MCF 10A (cell line): ENCODE measurements at regions not wholly inside any gene's neighbourhood (a gene's known extent, or its start where the extent isn't known, plus 50 kb on each side); places are given as distances from the start of the nearest gene placed in this dataset.

Experiments
- BruUV-seq: library from RNA; stranded (reverse); fragments of 400-500 nt; replicated peaks from 2 replicates; lab custom pipeline; 2021; lab: Mats Ljungman, UMichigan
- CTCF ChIA-PET: fragments of 300-600 bp; sonication (Branson Sonifier 250); formaldehyde crosslinking; extraction: SDS; loops from one replicate; lab custom pipeline; 2021; ENCODE audit warnings: antibody characterized with exemption, inconsistent platforms; lab: Yijun Ruan, JAX
- POLR2A ChIA-PET: fragments of 300-600, 350-650 bp; sonication (Branson Sonifier 250); formaldehyde crosslinking; extraction: SDS; loops from one replicate; lab custom pipeline; 2020; ENCODE audit warnings: antibody characterized with exemption, inconsistent platforms; lab: Yijun Ruan, JAX
- DNase-seq: peaks from one replicate; pipeline ENCODE4 v3.0.0-alpha.2; 2018; ENCODE audit not compliant: unreplicated experiment
- H3K27ac Mint-ChIP-seq: one replicate; pipeline ENCODE4 v1.8.0; 2022; ENCODE audit warnings: mild to moderate bottlenecking, low read depth, mixed read lengths; ENCODE audit not compliant: unreplicated experiment
- H3K27me3 Mint-ChIP-seq: one replicate; pipeline ENCODE4 v1.8.0; 2022; ENCODE audit warnings: mixed read lengths; ENCODE audit not compliant: insufficient read depth, unreplicated experiment
- H3K36me3 Mint-ChIP-seq: one replicate; pipeline ENCODE4 v1.8.0; 2022; ENCODE audit warnings: mild to moderate bottlenecking, moderate library complexity, mixed read lengths; ENCODE audit not compliant: insufficient read depth, unreplicated experiment
- H3K4me1 Mint-ChIP-seq: one replicate; pipeline ENCODE4 v1.8.0; 2022; ENCODE audit warnings: mixed read lengths; ENCODE audit not compliant: insufficient read depth, unreplicated experiment
- H3K4me3 Mint-ChIP-seq: one replicate; pipeline ENCODE4 v1.8.0; 2022; ENCODE audit warnings: mild to moderate bottlenecking, moderate library complexity, mixed read lengths; ENCODE audit not compliant: unreplicated experiment
- H3K9me3 Mint-ChIP-seq: one replicate; pipeline ENCODE4 v1.8.0; 2022; ENCODE audit warnings: mixed read lengths; ENCODE audit not compliant: unreplicated experiment
- CTCF ChIP-seq: fragments of 200-600 bp; IDR thresholded peaks from one replicate; pipeline ENCODE4 v1.8.0; 2022; ENCODE audit warnings: antibody characterized with exemption, mild to moderate bottlenecking; ENCODE audit not compliant: unreplicated experiment
- intact Hi-C: fragments of 100-400 bp; cut with micrococcal nuclease; formaldehyde crosslinking; loops from 2 replicates; pipeline ENCODE4 v1.14.1; 2022

- Mint-ChIP-seq H3K27me3 (no peaks in the 10 kb centered on the region), H3K9me3 (no peaks in the 10 kb centered on the region), H3K4me3 (no peak overlapping the region), H3K4me1 (peaks cover 5% of the 10 kb centered on the region), H3K27ac (no peak overlapping the region), H3K36me3 (no peaks in the 10 kb centered on the region)
- ChIA-PET POLR2A (no interaction called here), CTCF (interaction anchor here (0.8 kb wide), 1 partner anchor 724 kb away, joined by 3 read pairs; no protein-coding TSS in a partner anchor)
- BruUV-seq = no TSS peak
- intact Hi-C loops = no loop called here
- no peak for TF ChIP-seq CTCF
- DNase-seq = no peak
These were observed 659.9 kb upstream of the LUZP2 start for GRCh38 chr11:23836981-23837380.

GRCh38 chr11:23840872-23841271, 656.0 kb upstream of the LUZP2 start:
- CTCF ChIA-PET = interaction anchor here (1.0 kb wide), 1 partner anchor 303 kb away, joined by 3 read pairs; no protein-coding TSS in a partner anchor
- intact Hi-C loops = no loop called here
- no TSS peak for BruUV-seq
- H3K36me3 Mint-ChIP-seq = no peaks in the 10 kb centered on the region
- H3K4me1 Mint-ChIP-seq = peaks cover 2% of the 10 kb centered on the region
- no peaks in the 10 kb centered on the region for H3K27me3 Mint-ChIP-seq
- H3K27ac Mint-ChIP-seq = no peak overlapping the region
- no peak for DNase-seq
- TF ChIP-seq CTCF = no peak
- POLR2A ChIA-PET = interaction anchor here (0.6 kb wide), 1 partner anchor 57 kb away, joined by 3 read pairs; no protein-coding TSS in a partner anchor
- H3K9me3 Mint-ChIP-seq = peaks cover 7% of the 10 kb centered on the region
- H3K4me3 Mint-ChIP-seq = no peak overlapping the region

GRCh38 chr11:23846902-23847422, 649.9 kb upstream of the LUZP2 start:
- BruUV-seq = no TSS peak
- POLR2A ChIA-PET = interaction anchor here (0.7 kb wide), 1 partner anchor 296 kb away, joined by 3 read pairs; no protein-coding TSS in a partner anchor
- CTCF ChIA-PET = interaction anchor here (0.6 kb wide), 1 partner anchor 32 kb away, joined by 3 read pairs; no protein-coding TSS in a partner anchor
- no peak for DNase-seq
- intact Hi-C loops = no loop called here
- no peaks in the 10 kb centered on the region for H3K36me3 Mint-ChIP-seq
- no peaks in the 10 kb centered on the region for H3K4me1 Mint-ChIP-seq
- H3K27ac Mint-ChIP-seq = no peak overlapping the region
- H3K4me3 Mint-ChIP-seq = no peak overlapping the region
- H3K27me3 Mint-ChIP-seq = no peaks in the 10 kb centered on the region
- no peak for TF ChIP-seq CTCF
- H3K9me3 Mint-ChIP-seq = peaks cover 7% of the 10 kb centered on the region

GRCh38 chr11:23851216-23851615, 645.6 kb upstream of the LUZP2 start:
- no peaks in the 10 kb centered on the region for H3K9me3 Mint-ChIP-seq
- H3K27me3 Mint-ChIP-seq = no peaks in the 10 kb centered on the region
- POLR2A ChIA-PET = no interaction called here
- DNase-seq = no peak
- H3K36me3 Mint-ChIP-seq = no peaks in the 10 kb centered on the region
- TF ChIP-seq CTCF = no peak
- no peak overlapping the region for H3K27ac Mint-ChIP-seq
- peaks cover 1% of the 10 kb centered on the region for H3K4me1 Mint-ChIP-seq
- H3K4me3 Mint-ChIP-seq = no peak overlapping the region
- BruUV-seq = no TSS peak
- intact Hi-C loops = no loop called here
- CTCF ChIA-PET = interaction anchor here (0.7 to 1.5 kb wide), 2 partner anchors 24 to 65 kb away, joined by 3 to 6 read pairs; no protein-coding TSS in a partner anchor
